Testis (tissue), 2 donors: ENCODE measurements at regions not wholly inside any gene's neighbourhood (a gene's known extent, or its start where the extent isn't known, plus 50 kb on each side); places are given as distances from the start of the nearest gene placed in this dataset.

Source experiments
- POLR2A ChIP-seq: fragments of 450-650 bp; IDR thresholded peaks from one replicate; pipeline ENCODE4 v1.6.1; 2017; ENCODE audit warnings: antibody characterized with exemption, mild to moderate bottlenecking, moderate library complexity
- TF ChIP-seq, protein P1 (sequence below), 3 experiments: fragments of 450-650 bp in 2 of 3; fragments of 200-600 bp in 1 of 3; sonication (generic) in 1 of 3; IDR thresholded peaks; one replicate each; pipeline ENCODE4 v1.5.1; 2016 to 2019; ENCODE audit warnings: antibody characterized with exemption in 3 of 3, mild to moderate bottlenecking in 2 of 3, moderate library complexity in 1 of 3

DNA sequence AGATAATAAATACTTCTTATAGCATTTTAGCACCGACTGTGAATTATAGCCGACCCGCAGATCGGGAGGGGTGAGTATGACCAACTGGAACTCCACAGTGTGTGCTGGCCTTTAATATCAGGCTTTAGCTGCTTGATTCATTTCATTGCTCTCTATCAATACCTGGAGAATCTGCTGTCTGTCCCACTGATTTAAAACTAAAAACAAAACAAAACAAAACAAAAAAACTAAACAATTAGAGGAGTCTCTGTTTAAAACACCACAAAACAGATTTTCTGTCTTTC, 216.8 kb downstream of the FAT3 start:
- TF ChIP-seq, protein P1, sequence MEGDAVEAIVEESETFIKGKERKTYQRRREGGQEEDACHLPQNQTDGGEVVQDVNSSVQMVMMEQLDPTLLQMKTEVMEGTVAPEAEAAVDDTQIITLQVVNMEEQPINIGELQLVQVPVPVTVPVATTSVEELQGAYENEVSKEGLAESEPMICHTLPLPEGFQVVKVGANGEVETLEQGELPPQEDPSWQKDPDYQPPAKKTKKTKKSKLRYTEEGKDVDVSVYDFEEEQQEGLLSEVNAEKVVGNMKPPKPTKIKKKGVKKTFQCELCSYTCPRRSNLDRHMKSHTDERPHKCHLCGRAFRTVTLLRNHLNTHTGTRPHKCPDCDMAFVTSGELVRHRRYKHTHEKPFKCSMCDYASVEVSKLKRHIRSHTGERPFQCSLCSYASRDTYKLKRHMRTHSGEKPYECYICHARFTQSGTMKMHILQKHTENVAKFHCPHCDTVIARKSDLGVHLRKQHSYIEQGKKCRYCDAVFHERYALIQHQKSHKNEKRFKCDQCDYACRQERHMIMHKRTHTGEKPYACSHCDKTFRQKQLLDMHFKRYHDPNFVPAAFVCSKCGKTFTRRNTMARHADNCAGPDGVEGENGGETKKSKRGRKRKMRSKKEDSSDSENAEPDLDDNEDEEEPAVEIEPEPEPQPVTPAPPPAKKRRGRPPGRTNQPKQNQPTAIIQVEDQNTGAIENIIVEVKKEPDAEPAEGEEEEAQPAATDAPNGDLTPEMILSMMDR (IDR thresholded peaks at IDR 0.05) = no peak
- TF ChIP-seq POLR2A = no peak
